OCI-M1 (cell line): ENCODE measurements at regions not wholly inside any gene's neighbourhood (a gene's known extent, or its start where the extent isn't known, plus 50 kb on each side); places are given as distances from the start of the nearest gene placed in this dataset.

Experiments used
- DNase-seq: peaks from one replicate; lab custom pipeline; 2025; lab: John Stamatoyannopoulos, UW

DNA sequence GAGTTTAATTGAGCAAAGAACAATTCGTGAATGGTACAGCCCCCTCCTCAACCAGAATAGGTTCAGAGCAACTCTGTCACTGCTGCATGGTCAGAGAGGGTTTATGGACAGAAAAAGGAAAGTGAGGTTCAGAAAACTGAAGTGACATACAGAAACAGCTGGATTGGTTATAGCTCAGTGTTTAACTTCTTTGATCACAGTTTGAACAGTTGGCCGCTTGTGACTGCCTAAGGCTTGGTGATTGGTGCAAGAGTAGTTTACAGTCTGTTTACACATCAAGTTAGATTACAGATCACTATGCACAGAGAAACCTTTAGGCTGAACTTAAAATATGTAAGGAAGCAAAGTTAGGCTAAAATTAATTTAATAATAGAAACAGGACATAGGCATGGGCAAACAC lies 459.2 kb downstream of the KCNJ3 start:
- no peak for DNase-seq

DNA sequence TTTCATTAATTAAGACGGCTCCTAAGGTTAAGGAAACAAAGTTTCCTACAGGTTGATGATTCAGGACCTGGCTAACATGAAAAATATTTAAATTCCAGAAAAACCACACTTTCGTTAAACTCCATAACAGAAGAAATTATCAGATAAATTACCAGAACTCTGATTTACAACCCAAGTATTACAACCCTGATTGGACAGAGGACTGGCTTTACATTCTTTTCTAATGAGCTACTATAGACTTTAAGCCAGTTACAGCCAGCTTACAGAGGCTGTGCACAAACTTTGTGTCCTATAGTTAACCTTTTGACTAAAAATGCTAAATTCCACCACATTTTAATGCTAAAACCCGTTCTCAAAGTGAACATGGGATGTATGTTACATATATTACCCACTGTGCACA lies 458.6 kb downstream of the KCNJ3 start:
- no peak for DNase-seq

DNA sequence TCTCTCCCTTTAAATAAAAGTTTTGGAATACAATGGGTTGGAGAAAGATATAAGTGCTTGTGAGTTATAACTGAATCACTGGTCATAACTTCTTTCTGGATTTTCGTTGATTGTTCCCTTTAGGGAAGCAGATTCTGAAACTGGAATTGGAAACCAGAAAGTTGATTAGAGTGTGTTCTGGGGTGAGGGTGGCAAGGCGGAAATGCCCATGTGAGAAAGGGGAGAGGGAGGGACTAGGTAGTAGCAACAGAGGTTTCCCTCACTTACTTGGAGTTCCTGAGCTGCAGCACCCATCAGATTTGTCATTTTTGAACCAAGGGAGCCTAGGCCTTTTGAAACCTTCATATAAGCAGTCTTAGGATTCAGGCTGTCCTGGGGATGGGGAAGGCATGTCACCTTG lies 453.4 kb downstream of the KCNJ3 start:
- no peak for DNase-seq

DNA sequence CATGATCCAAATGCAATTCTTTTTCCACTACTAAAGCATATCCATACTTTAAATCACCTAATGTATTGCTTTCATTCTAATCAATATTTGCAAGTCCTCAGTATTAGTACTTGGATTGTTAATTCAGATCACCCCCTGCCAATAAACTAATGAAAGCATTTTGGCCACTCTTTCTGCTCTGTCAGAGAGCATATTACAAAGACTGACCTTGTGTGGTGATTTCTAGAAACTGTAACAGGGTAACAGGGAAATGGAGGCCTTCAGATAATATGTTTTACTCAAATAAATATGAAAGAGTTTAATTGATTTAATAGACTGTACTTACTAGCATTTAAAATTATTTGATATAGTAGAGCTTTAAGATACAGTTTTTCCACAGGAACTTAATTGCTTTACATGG lies 453.0 kb downstream of the KCNJ3 start:
- no peak for DNase-seq

DNA sequence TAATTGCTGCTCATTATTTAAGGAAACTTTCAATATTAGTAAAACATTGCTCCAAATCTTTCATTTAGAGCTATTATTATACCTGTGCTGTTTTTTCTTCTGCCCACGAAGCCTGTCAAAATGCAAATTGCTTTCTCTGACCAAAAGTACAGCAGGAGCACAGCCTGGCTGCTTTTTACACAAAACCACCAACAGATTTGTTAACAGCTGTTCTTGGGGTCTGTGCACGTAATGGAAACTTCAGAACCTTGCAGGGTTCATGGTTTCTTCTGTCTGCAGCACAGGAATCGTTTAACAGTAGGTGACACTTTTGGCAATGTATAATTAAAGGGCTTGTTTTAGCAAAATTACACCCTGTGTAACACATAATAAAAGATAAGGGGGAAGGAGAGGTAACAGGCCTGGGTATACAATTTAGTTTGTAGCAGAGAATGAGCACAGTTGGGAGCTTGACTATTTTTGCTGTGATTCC lies 447.3 kb downstream of the KCNJ3 start:
- DNase-seq, result no peak

DNA sequence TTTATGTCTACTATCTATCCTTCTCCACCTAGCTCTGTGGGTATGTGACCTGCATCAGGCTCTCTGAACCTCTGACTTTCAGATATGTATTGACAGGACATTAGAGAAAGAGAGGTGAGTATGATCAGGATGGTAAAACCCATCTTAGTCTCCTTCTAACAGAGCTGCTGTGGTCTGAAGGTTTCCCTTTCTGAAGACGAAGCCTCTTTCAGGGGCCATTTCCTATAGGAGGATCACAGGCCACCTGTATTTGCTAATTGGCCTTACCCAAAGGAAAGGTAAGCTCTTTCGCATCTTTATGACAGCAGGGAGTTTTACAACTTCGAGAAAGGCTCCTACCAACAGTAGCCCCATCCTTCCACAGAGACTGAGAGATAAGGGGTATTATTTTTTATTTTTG lies 442.9 kb downstream of the KCNJ3 start:
- no peak for DNase-seq

DNA sequence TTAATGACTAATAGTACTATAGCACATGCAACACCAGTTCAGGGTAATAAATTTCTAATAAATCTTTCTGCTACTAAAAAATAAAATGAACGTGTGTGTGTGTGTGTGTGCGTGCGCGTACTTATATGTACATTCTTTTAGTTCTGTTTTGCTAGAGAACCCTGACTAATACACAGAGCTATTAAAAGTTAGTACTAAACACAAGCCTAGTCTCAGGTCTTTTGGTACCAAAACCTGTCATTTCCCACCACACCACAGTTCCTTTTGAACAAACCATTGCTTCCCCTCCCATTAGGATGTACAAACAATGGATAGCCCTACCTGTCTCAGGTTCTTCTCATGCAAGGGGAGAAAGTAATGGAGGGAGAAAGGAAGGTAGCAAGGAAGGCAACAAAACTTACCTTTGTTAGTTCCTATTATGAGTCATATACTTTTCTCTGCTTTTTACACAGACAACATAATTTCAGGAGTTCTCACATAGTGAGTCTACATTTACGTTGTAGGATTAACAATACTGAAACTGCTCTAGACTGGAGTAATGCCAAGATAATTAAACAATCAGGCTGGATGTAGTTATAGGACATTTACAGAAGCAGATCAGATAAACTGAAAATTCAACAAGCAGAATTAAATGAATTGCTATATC lies 427.2 kb downstream of the KCNJ3 start:
- no peak for DNase-seq

DNA sequence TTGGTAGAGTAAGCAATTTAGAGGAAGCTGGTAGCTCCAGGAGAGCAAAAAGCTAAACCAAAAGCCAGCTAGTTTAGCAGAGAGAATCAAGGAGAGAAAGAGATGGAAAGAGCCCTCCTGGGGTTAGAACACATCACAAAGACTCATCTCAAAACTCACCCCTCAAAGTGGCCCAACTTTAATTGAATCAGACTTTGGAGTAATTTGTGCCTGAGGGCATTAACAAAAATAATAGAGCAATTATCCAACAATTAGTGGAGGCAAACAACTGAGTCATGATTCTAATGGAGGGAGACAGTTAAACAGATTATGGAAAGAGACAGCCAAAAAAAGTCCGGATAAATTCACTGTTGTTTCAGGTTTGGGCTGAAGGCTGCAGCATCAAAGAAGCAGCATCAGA lies 417.4 kb downstream of the KCNJ3 start:
- no peak for DNase-seq

DNA sequence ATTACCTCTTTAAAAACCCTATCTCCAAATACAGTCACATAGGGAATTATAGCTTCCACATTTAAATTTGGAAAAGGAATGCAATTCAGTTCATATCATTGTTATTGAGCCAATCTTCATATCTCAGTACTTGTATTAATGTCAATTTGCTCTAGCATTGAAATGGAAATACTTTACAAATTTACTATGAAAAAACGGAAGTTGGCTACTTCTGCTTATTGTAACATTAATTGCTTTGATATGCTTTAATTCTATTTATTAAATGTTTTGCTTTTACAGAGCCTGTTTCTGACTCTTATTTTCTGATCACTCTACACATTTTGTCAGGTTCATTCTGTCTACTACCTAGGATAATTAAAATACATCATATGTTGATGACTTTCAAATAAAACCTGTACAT lies 412.6 kb downstream of the KCNJ3 start:
- DNase-seq, result peak; percentile 7

DNA sequence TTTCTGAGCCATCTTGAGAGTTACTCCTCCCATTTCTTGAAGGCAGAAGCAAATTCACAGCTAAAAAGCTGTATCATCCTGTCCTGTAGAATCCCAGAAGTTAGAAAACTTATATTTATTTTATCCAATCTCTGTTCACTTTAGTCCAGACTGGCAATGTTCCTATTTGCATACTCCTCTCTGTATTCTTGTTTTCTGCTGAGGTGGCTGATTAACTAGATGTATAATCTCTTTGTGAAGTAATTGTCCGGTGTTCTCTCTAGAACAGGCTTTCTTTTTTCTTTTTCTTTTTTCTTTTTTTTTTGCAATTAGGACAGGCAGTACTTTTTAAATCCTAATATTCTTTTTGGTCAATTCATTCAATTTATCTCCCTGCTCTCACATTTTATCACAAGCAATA lies 411.0 kb downstream of the KCNJ3 start:
- DNase-seq, result no peak

DNA sequence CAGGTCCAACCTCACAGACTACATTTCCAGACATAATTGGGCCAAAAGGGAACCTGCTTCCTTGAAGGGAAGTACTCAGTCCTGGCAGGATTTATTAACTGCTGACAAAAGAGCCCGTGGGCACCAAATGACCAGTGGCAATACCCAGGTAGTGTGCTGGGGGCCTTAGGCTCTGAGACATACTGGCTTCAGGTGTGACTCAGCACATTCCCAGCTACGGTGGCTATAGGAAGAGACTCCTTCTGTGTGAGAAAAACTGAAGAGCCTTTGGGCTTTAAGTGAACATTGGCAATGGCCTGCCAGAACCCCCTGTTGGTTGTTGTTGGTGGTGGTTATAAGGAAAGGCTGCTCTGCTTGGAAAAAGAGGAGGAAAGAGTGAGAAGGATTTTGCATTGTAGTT lies 401.8 kb downstream of the KCNJ3 start:
- no peak for DNase-seq

DNA sequence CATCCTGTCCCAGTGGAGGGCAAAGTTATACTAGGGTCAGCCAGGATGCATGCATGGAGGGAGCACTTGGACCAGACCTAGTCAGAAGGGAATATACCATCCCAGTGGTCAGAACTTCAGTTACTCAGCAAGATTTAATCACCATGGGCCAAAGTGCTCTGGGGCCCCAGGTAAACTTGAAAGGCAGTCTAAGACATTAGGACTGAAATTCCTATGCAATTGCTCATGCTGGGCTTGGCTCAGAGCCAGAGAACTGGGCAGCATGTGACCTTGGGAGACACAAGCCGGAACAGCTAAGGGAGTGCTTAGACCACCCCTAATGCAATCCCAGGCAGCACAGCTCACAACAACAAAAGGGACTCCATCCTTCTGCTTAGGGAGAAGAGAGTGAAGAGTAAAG lies 401.3 kb downstream of the KCNJ3 start:
- DNase-seq, result no peak

DNA sequence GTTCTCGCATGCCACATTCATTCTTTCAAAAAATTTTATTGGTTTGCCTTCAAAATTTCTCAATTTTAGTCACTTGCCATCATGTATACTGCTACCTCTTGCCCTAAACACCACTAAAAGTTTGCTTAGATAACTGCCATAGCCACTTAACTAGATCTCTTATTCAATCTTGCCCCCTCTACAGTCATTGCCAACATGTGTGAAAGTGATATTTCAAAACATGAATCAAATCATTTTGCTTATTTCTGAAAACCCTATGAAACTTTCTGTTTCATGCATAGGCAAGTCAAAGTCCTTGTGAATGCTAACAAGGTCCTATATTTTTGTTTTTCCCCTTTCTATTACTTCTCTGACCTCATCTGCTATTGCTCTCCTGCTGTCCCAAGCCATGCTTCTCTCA lies 397.1 kb downstream of the KCNJ3 start:
- no peak for DNase-seq

DNA sequence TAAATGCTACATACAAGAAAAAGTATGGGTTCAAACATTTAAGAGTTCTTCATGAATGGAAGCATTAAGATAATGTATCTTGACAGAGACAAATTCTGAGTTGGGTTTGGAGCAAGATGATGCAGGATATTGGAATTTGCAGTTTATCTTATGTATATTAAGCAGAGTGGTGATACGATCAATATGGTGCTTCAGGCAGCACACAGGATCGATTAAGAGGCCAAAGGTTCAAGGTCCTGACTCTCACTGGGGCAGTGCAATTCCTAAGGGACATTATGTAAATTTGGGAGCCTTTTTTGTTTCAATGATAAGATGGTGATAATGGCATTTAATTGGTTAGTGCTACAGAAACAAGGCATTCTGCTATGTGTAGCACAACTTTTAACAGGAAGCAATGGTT lies 381.9 kb downstream of the KCNJ3 start:
- DNase-seq, result no peak

DNA sequence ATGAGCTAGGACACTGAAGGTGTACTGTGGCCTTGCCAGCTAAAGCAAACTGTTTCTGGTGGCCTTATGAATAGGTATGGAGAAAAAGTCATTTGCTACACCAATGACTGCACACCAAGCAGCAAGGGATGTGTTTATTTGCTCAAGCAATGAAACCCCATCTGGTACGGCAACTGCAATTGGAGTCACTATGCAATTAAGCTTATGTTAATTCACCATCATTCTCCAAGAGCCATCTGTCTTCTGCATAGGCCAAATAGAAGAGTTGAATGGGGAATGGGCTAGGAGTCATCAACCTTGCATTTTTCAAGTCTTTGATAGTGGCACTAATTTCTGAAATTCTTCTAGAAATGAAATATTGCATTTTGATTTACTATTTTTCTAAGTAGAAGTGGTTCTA lies 372.0 kb downstream of the KCNJ3 start:
- no peak for DNase-seq

DNA sequence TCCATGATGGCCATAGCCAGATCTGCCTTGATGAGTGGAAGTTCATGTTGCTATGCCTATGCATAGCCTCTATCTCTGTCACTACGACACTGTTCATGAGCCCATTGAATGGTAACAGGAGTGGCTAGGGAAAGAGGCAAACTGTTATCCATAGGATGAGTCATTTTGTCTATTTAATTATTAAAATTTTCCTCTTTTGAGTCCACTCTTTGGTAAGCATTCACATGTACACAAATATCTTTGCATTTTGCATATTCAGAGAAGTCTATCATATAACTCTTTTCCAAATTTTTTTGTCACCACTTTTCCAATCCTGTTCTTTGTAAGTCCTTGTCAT lies 364.4 kb downstream of the KCNJ3 start:
- no peak for DNase-seq

DNA sequence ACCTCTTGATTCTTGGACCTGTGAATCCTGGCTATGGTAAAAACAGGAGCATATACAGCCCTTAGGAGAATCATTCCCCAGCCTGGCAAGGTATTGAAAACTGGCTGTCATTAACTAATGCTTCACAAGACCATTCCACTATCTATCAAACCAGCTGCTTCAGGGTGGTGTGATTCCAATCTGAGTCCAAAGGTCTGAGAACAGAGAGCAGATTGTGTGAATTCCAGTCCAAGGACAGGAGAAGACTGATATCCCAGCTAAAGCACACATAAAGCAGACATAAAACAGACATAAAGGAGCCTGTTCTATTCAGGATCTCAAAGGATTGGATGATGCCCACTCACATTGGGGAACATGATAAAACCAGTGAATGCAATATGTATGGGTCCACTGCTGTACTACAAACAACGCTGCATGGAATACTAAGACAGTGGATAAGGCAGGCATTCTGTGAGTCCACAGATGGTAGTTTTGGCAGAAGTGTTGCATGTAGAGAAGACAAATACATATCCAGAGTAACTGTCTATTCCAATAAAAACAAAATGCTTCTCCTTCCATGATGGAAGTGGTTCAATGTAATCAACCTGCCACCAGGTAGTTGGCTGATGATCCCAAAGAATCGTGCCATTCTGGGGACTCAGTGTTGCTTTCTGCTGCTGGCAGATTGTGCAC lies 363.9 kb downstream of the KCNJ3 start:
- DNase-seq, result no peak

DNA sequence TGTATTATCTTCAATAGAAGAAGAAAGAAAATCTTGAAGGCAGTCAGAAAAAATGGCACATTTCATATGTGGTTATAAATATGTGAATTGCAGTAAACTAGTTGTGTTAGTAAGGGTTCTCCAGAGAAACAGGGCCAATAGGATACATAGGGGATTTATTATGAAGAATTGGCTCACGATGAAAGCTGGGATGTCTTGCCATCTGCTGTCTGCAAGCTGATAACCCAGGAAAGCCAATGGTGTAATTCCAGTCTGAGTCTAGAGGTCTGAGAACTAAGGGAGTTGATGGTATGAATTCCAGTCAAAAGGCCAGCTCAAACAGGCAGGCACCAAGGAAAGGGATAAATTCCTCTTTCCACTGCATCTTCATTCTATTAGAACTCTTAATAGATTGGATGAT lies 362.4 kb downstream of the KCNJ3 start:
- DNase-seq, result no peak

DNA sequence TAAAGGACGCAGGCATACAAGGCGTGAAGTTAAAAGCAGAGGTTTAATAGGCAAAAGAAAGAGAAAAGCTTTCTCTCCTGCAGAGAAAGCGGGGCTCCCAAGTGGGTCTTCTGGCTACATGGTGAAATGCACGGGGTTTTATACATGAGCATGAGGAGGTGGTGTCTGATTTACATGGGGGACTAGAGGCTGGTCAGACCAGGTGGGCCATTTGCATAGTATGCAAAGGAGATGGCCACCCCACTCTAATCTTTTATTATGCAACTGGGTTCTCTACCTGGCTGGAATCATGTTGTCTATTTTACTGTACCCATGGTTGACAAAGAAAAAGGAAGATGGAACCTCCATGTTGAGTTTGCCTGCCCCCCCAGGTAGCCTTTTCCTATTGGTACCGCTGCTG lies 356.2 kb downstream of the KCNJ3 start:
- no peak for DNase-seq

DNA sequence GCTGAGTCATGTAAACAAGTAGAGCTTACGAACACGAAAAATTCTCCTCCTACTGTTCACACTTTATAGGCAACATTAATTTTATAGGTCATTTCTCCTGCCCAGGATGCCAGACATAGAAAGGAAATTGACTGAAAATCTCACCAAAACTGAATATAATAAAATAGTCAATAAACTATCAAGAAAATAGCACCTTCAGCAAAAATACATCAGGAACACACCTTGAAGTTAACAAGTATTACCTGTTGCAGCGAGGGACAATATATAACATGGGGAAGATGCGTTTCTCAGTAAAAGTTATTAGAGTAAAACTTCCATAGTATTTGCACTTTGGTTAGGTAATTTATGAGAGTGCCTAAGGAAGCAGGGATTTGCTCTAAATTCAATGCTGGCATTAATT lies 344.6 kb downstream of the KCNJ3 start:
- DNase-seq, result no peak

DNA sequence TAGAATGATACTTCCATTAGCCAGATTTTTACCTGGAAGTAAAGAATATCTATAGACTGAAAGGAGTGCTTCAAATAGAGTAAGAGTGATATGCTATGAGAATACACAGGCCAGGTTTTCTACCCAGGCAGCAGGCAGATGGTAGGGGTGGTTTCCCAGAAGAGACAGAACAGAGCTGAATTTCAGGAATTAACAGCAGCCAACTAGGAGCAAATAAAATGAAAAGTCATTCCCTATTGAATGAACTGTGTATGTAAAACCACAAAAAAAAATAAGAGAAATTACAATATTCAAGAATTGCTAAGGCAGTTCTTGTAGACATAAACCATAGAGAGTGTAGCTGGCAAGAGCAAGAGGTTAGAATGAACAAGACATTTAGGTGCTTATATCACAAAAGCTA lies 336.8 kb downstream of the KCNJ3 start:
- DNase-seq, result no peak

DNA sequence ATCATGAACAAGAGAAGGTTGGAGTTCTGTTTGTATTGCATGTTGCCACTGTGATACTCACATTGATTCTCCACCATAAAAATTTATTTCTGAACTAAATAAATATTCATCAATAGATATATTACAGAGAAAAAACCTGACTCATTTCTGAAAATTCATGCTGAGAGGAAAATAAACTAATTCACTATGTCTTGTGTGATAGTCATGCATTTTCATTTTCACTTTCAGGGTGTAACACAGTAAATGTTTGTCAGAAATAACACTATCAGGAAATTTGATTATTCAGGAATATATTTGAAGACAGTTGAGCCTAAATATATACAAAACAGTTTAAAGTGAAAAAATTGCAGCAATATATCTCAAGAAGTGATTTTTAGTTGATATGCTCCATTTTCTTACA lies 335.2 kb downstream of the KCNJ3 start:
- DNase-seq, result peak; percentile 40

DNA sequence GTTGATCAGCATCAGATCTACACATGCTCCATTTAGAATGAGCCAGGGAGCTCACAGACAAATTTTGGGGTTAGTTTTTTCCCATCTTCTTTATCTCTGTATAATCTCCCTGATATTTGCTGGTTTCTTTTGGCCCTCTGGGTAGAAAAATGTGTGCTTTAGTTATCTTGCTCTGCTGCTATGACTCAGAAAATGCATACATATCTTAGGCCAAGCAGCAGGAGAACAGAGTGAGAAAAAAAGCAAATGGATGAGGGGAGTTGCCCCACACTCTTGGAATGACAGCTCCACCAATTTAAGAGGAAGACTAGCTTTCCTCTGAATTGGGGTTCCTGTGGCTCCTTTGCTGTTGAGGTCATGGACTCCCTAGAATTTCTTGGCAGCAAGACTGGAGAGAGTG lies 331.8 kb downstream of the KCNJ3 start:
- DNase-seq, result no peak

DNA sequence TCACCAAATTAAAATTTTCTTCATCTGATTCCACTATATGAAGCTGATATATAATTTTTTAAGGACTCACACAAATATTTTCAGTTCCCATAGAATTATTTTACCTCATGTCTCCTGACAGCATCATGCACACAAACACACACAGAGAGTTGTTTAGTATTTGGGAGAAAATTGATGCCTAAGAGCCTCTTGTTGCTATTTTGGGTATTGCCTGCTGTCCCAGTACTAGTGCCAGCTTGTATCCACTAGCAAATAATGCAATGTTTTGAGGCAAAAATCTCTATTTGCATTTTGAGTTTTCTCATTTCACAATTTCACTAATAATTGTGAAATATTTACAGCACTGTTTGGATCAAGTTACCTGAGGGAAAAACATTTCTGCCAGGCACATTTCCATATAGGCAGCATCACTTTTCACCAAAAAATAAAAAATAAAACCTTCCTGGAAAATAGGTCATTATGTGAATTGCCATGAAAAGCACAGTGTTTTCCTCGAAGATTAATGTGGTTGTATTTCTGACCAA lies 328.2 kb downstream of the KCNJ3 start:
- no peak for DNase-seq
